ENCODE measurements at regions not wholly inside any gene's neighbourhood (a gene's known extent, or its start where the extent isn't known, plus 50 kb on each side); places are given as distances from the start of the nearest gene placed in this dataset.
"Not testable (repeated sequence)": the region's sequence is repeated elsewhere in the genome, so short reads cannot be mapped to it uniquely, and the experiment has no call there.

- no peak overlapping the region for H3K4me3 ChIP-seq (ENCODE audit: low read depth, low read length)
- H3K27ac ChIP-seq (ENCODE audit: low read depth, low read length) = no peak overlapping the region
- H3K9me3 ChIP-seq (ENCODE audit: control insufficient read depth, insufficient read depth, low read length) = no peaks in the 10 kb centered on the region
- H3K36me3 ChIP-seq (ENCODE audit: control insufficient read depth, insufficient read depth, low read length) = no peaks in the 10 kb centered on the region
- no peak overlapping the region for H3K9ac ChIP-seq (ENCODE audit: low read depth, low read length)
- H3K27me3 ChIP-seq (ENCODE audit: control insufficient read depth, insufficient read depth, low read length) = no peaks in the 10 kb centered on the region; the same call in 1 of the 2 replicates
- no peaks in the 10 kb centered on the region for H3K4me1 ChIP-seq (ENCODE audit: control insufficient read depth, insufficient read depth, low read length)
Measured at GRCh38 chr10:29823553-29824080, 188.8 kb upstream of the SVIL start.

GRCh38 chr10:29820890-29821461 lies 186.2 kb upstream of the SVIL start:
- Histone ChIP-seq H3K27ac (ENCODE audit: low read depth, low read length) (no peak overlapping the region), H3K4me1 (ENCODE audit: control insufficient read depth, insufficient read depth, low read length) (no peaks in the 10 kb centered on the region), H3K36me3 (ENCODE audit: control insufficient read depth, insufficient read depth, low read length) (no peaks in the 10 kb centered on the region), H3K9me3 (ENCODE audit: control insufficient read depth, insufficient read depth, low read length) (no peaks in the 10 kb centered on the region), H3K4me3 (ENCODE audit: low read depth, low read length) (no peak overlapping the region), H3K27me3 (ENCODE audit: control insufficient read depth, insufficient read depth, low read length) (no peaks in the 10 kb centered on the region; the same call in 1 of the 2 replicates), H3K9ac (ENCODE audit: low read depth, low read length) (no peak overlapping the region)

GRCh38 chr10:29816801-29817558 lies 182.2 kb upstream of the SVIL start:
- H3K4me1 ChIP-seq (ENCODE audit: control insufficient read depth, insufficient read depth, low read length) = no peaks in the 10 kb centered on the region
- no peaks in the 10 kb centered on the region for H3K9me3 ChIP-seq (ENCODE audit: control insufficient read depth, insufficient read depth, low read length)
- no peak overlapping the region for H3K27ac ChIP-seq (ENCODE audit: low read depth, low read length)
- H3K4me3 ChIP-seq (ENCODE audit: low read depth, low read length) = no peak overlapping the region
- no peaks in the 10 kb centered on the region for H3K27me3 ChIP-seq (ENCODE audit: control insufficient read depth, insufficient read depth, low read length)
- H3K9ac ChIP-seq (ENCODE audit: low read depth, low read length) = no peak overlapping the region
- no peaks in the 10 kb centered on the region for H3K36me3 ChIP-seq (ENCODE audit: control insufficient read depth, insufficient read depth, low read length)

- H3K9ac ChIP-seq (ENCODE audit: low read depth, low read length) = no peak overlapping the region
- H3K27me3 ChIP-seq (ENCODE audit: control insufficient read depth, insufficient read depth, low read length) = no peaks in the 10 kb centered on the region
- H3K36me3 ChIP-seq (ENCODE audit: control insufficient read depth, insufficient read depth, low read length) = no peaks in the 10 kb centered on the region
- no peak overlapping the region for H3K4me3 ChIP-seq (ENCODE audit: low read depth, low read length)
- H3K27ac ChIP-seq (ENCODE audit: low read depth, low read length) = no peak overlapping the region
- no peaks in the 10 kb centered on the region for H3K4me1 ChIP-seq (ENCODE audit: control insufficient read depth, insufficient read depth, low read length)
- H3K9me3 ChIP-seq (ENCODE audit: control insufficient read depth, insufficient read depth, low read length) = no peaks in the 10 kb centered on the region
Measured at GRCh38 chr10:29815572-29815971, 180.8 kb upstream of the SVIL start.

GRCh38 chr10:29811751-29812427 lies 177.1 kb upstream of the SVIL start:
- H3K27me3 ChIP-seq (ENCODE audit: control insufficient read depth, insufficient read depth, low read length) = no peaks in the 10 kb centered on the region
- H3K9me3 ChIP-seq (ENCODE audit: control insufficient read depth, insufficient read depth, low read length) = no peaks in the 10 kb centered on the region
- no peak overlapping the region for H3K4me3 ChIP-seq (ENCODE audit: low read depth, low read length)
- H3K27ac ChIP-seq (ENCODE audit: low read depth, low read length) = no peak overlapping the region
- no peak overlapping the region for H3K9ac ChIP-seq (ENCODE audit: low read depth, low read length)
- no peaks in the 10 kb centered on the region for H3K36me3 ChIP-seq (ENCODE audit: control insufficient read depth, insufficient read depth, low read length)
- H3K4me1 ChIP-seq (ENCODE audit: control insufficient read depth, insufficient read depth, low read length) = no peaks in the 10 kb centered on the region

- H3K4me3 ChIP-seq (ENCODE audit: low read depth, low read length) = no peak overlapping the region
- no peaks in the 10 kb centered on the region for H3K4me1 ChIP-seq (ENCODE audit: control insufficient read depth, insufficient read depth, low read length)
- no peak overlapping the region for H3K27ac ChIP-seq (ENCODE audit: low read depth, low read length)
- H3K27me3 ChIP-seq (ENCODE audit: control insufficient read depth, insufficient read depth, low read length) = no peaks in the 10 kb centered on the region
- H3K36me3 ChIP-seq (ENCODE audit: control insufficient read depth, insufficient read depth, low read length) = no peaks in the 10 kb centered on the region
- H3K9ac ChIP-seq (ENCODE audit: low read depth, low read length) = no peak overlapping the region
- H3K9me3 ChIP-seq (ENCODE audit: control insufficient read depth, insufficient read depth, low read length) = no peaks in the 10 kb centered on the region
Measured at GRCh38 chr10:29810816-29811215, 176.0 kb upstream of the SVIL start.

- H3K4me3 ChIP-seq (ENCODE audit: low read depth, low read length); H3K9ac ChIP-seq (ENCODE audit: low read depth, low read length); H3K36me3 ChIP-seq (ENCODE audit: control insufficient read depth, insufficient read depth, low read length); H3K27me3 ChIP-seq (ENCODE audit: control insufficient read depth, insufficient read depth, low read length); H3K27ac ChIP-seq (ENCODE audit: low read depth, low read length); H3K4me1 ChIP-seq (ENCODE audit: control insufficient read depth, insufficient read depth, low read length); H3K9me3 ChIP-seq (ENCODE audit: control insufficient read depth, insufficient read depth, low read length): not testable (repeated sequence)
Measured at GRCh38 chr10:29810231-29810630, 175.5 kb upstream of the SVIL start.

- H3K4me1 ChIP-seq (ENCODE audit: control insufficient read depth, insufficient read depth, low read length) = no peaks in the 10 kb centered on the region
- H3K9me3 ChIP-seq (ENCODE audit: control insufficient read depth, insufficient read depth, low read length) = no peaks in the 10 kb centered on the region; the same call in 1 of the 2 replicates
- H3K36me3 ChIP-seq (ENCODE audit: control insufficient read depth, insufficient read depth, low read length) = no peaks in the 10 kb centered on the region
- H3K27ac ChIP-seq (ENCODE audit: low read depth, low read length) = no peak overlapping the region
- no peak overlapping the region for H3K4me3 ChIP-seq (ENCODE audit: low read depth, low read length)
- H3K27me3 ChIP-seq (ENCODE audit: control insufficient read depth, insufficient read depth, low read length) = no peaks in the 10 kb centered on the region
- H3K9ac ChIP-seq (ENCODE audit: low read depth, low read length) = no peak overlapping the region
Measured at GRCh38 chr10:29809383-29809782, 174.6 kb upstream of the SVIL start.

- Histone ChIP-seq H3K9me3 (ENCODE audit: control insufficient read depth, insufficient read depth, low read length) (no peaks in the 10 kb centered on the region; the same call in 1 of the 2 replicates), H3K4me1 (ENCODE audit: control insufficient read depth, insufficient read depth, low read length) (no peaks in the 10 kb centered on the region), H3K4me3 (ENCODE audit: low read depth, low read length) (no peak overlapping the region), H3K36me3 (ENCODE audit: control insufficient read depth, insufficient read depth, low read length) (no peaks in the 10 kb centered on the region), H3K27me3 (ENCODE audit: control insufficient read depth, insufficient read depth, low read length) (no peaks in the 10 kb centered on the region), H3K27ac (ENCODE audit: low read depth, low read length) (no peak overlapping the region), H3K9ac (ENCODE audit: low read depth, low read length) (no peak overlapping the region)
Measured at GRCh38 chr10:29807163-29807806, 172.5 kb upstream of the SVIL start.

GRCh38 chr10:29806350-29806788 lies 171.6 kb upstream of the SVIL start:
- H3K36me3 ChIP-seq (ENCODE audit: control insufficient read depth, insufficient read depth, low read length) = no peaks in the 10 kb centered on the region
- no peak overlapping the region for H3K4me3 ChIP-seq (ENCODE audit: low read depth, low read length)
- H3K4me1 ChIP-seq (ENCODE audit: control insufficient read depth, insufficient read depth, low read length) = no peaks in the 10 kb centered on the region
- no peaks in the 10 kb centered on the region; the same call in 1 of the 2 replicates for H3K9me3 ChIP-seq (ENCODE audit: control insufficient read depth, insufficient read depth, low read length)
- H3K27ac ChIP-seq (ENCODE audit: low read depth, low read length) = no peak overlapping the region
- no peak overlapping the region for H3K9ac ChIP-seq (ENCODE audit: low read depth, low read length)
- H3K27me3 ChIP-seq (ENCODE audit: control insufficient read depth, insufficient read depth, low read length) = no peaks in the 10 kb centered on the region
